Right lobe of liver (tissue), 6 donors: ENCODE measurements at regions not wholly inside any gene's neighbourhood (a gene's known extent, or its start where the extent isn't known, plus 50 kb on each side); places are given as distances from the start of the nearest gene placed in this dataset.

Experiments used
- ATAC-seq, 4 donors: fragments of 200-7000 bp; cut with Tn5 transposase; one replicate each; pipeline ENCODE4 v1.9.1; 2020; ENCODE audit warnings: mild to moderate bottlenecking in 4 of 4, moderate library complexity in 4 of 4
- DNase-seq, 3 donors: peaks; one replicate each; pipeline ENCODE4 v3.0.0-alpha.2; 2020
- H3K27ac ChIP-seq, 3 donors: fragments of 200-600 bp; one replicate each; pipeline ENCODE4 v1.8.0; 2022
- H3K27me3 ChIP-seq, 2 donors: fragments of 200-600 bp; one replicate each; pipeline ENCODE4 v1.8.0; 2022
- H3K36me3 ChIP-seq, 4 donors: fragments of 200-600 bp; sonication (generic) in 1 of 4; one replicate each; pipeline versions ENCODE4 v1.5.1 to v1.8.0; 2017 to 2022; ENCODE audit warnings: control low read depth in 1 of 4
- H3K4me1 ChIP-seq, 4 donors: fragments of 200-600 bp; sonication (generic) in 1 of 4; one replicate each; pipeline versions ENCODE4 v1.5.1 to v1.8.0; 2017 to 2022; ENCODE audit warnings: control low read depth in 1 of 4
- H3K4me3 ChIP-seq, 3 donors: fragments of 200-600 bp; one replicate each; pipeline ENCODE4 v1.8.0; 2022
- H3K9me3 ChIP-seq, 4 donors: fragments of 200-600 bp; sonication (generic) in 1 of 4; one replicate each; pipeline versions ENCODE4 v1.5.1 to v1.8.0; 2017 to 2022; ENCODE audit warnings: control low read depth in 1 of 4
- POLR2A ChIP-seq: fragments of 450-650 bp; IDR thresholded peaks from one replicate; pipeline ENCODE4 v1.6.1; 2017; ENCODE audit warnings: antibody characterized with exemption, mild to moderate bottlenecking
- WGBS: methylation state at CpG from one replicate; pipeline ENCODE4 v1.1.6; 2018; ENCODE audit warnings: low coverage, low lambda C conversion rate; ENCODE audit not compliant: insufficient coverage; ENCODE audit errors: missing lambda C conversion rate; 5-methylcytosine and 5-hydroxymethylcytosine counted together
- intact Hi-C, 2 donors: fragments of 100-400 bp; cut with DNase I; formaldehyde crosslinking; loops; one replicate each; pipeline versions ENCODE4 v1.11.2 to v1.14.1; 2022
- TF ChIP-seq, protein P1 (sequence below), 4 donors: fragments of 200-600 bp in 3 of 4; fragments of 450-650 bp in 1 of 4; IDR thresholded peaks; one replicate each; pipeline versions ENCODE4 v1.5.1 to v1.8.0; 2016 to 2022; ENCODE audit warnings: antibody characterized with exemption in 4 of 4, mild to moderate bottlenecking in 2 of 4
- donor health status: DM: no; HTN: yes; CAD: no.
- donor health status: DM: no; HTN: no; CAD: no.
- donor health status: DM: no; HTN: no; CAD: no.
- donor health status: DM: no; HTN: yes; CAD: no.
- donor health status: DM: no; HTN: yes; CAD: no.

DNA sequence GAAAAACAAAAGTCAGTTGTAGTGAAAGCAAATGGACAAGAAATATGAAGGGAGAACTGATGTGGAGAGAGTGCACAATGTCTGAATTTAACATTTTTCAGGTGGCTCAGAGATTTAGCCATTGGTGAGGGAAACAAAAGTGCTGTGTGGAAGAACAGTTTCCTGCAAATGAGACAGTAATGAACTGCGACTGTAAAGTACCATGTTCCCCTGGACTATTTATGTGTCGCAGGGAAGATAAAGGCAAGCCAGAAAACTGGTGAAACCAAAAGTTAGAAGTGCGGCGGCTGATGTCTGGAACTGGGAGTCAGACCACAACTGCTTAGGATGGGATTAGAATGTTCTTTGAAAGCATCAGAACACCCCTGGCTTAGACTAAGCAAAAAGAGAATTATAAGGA is 905.1 kb upstream of the MAN1A1 start:
- H3K4me1 ChIP-seq: no peaks in the 10 kb centered on the region
- ATAC-seq (no peak), DNase-seq (no peak)
- WGBS: 80% methylated on average over 3 of the region's 4 CpGs
- no peak overlapping the region for H3K4me3 ChIP-seq
- no peaks in the 10 kb centered on the region for H3K9me3 ChIP-seq
- H3K36me3 ChIP-seq: no peaks in the 10 kb centered on the region
- H3K27ac ChIP-seq: no peak overlapping the region
- TF ChIP-seq, protein P1, sequence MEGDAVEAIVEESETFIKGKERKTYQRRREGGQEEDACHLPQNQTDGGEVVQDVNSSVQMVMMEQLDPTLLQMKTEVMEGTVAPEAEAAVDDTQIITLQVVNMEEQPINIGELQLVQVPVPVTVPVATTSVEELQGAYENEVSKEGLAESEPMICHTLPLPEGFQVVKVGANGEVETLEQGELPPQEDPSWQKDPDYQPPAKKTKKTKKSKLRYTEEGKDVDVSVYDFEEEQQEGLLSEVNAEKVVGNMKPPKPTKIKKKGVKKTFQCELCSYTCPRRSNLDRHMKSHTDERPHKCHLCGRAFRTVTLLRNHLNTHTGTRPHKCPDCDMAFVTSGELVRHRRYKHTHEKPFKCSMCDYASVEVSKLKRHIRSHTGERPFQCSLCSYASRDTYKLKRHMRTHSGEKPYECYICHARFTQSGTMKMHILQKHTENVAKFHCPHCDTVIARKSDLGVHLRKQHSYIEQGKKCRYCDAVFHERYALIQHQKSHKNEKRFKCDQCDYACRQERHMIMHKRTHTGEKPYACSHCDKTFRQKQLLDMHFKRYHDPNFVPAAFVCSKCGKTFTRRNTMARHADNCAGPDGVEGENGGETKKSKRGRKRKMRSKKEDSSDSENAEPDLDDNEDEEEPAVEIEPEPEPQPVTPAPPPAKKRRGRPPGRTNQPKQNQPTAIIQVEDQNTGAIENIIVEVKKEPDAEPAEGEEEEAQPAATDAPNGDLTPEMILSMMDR (IDR thresholded peaks at IDR 0.05): no peak
- no peak for TF ChIP-seq POLR2A
- no peaks in the 10 kb centered on the region for H3K27me3 ChIP-seq
- intact Hi-C loops: no loop called here

DNA sequence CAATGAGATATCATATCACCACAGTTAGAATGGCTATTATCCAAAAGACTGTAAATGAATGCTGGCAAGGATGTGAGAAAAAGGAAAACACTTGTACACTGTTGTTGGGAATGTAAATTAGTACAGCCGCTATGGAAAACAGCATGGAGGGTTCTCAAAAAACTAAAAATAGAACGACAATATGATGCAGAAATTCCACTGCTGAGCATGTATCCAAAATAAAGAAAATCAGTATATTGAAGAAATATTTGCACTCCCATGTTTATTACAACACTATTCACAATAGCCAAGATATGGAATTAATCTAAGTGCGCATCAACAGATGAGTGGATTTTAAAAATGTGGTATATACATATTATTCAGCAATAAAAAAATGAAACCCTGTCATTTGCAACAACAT is 898.9 kb upstream of the MAN1A1 start:
- no peak for ATAC-seq
- H3K9me3 ChIP-seq: no peaks in the 10 kb centered on the region
- H3K27me3 ChIP-seq: no peaks in the 10 kb centered on the region
- 52% methylated on average over 3 of the region's 3 CpGs for WGBS
- intact Hi-C loops: no loop called here
- no peak for TF ChIP-seq POLR2A
- TF ChIP-seq, protein P1 (IDR thresholded peaks at IDR 0.05): no peak
- no peak for DNase-seq
- H3K4me1 ChIP-seq: no peaks in the 10 kb centered on the region
- H3K27ac ChIP-seq: no peak overlapping the region
- no peak overlapping the region for H3K4me3 ChIP-seq
- no peaks in the 10 kb centered on the region for H3K36me3 ChIP-seq

DNA sequence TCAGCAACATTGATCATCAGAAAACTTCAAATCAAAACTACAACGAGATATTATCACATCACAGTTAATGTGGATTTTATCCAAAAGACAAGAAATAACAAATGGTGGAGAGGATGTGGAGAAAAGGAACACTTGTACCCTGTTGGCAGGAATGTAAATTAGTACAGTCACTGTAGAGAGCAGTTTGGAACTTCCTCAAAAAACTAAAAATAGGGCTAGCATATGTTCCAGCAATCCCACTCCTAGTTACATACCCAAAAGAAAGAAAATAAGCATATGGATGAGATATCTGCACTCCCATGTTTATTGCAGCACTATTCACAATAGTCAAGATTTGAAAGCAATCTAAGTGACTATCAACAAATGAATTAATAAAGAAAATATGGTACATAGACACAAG is 887.7 kb upstream of the MAN1A1 start:
- WGBS: 57% methylated on average over 1 of the region's 1 CpG
- TF ChIP-seq, protein P1 (IDR thresholded peaks at IDR 0.05): no peak
- TF ChIP-seq POLR2A: no peak

DNA sequence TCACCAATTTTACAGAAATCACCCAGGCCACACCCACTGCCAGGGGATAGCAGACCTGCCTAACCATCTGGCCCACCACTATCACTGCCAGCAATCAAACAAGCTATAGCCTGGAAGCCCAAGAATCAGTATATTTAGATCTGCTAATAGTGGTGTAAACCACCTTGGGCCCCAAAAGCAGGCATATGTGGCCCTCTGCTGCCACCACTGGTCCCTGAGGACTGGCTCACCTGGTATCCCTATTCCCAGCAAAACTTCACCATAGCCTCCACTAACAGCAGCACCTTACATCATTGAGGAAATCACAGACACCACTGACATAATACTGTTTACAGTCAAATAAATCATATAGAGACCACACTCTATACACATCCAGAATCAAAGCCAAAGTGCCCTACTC is 880.4 kb upstream of the MAN1A1 start:
- intact Hi-C loops: no loop called here
- no peak for TF ChIP-seq POLR2A
- TF ChIP-seq, protein P1 (IDR thresholded peaks at IDR 0.05): peak; percentile 53 to 60 (median 56)
- peak; percentile 84 to 95 (median 92) for ATAC-seq

More for the DNA sequence above, 887.7 kb upstream of the MAN1A1 start:
- Histone ChIP-seq H3K9me3 (peaks cover 0 to 5% (median 0%) of the 10 kb centered on the region in 4 donors), H3K4me3 (no peak overlapping the region), H3K4me1 (no peaks in the 10 kb centered on the region), H3K27me3 (no peaks in the 10 kb centered on the region), H3K27ac (no peak overlapping the region), H3K36me3 (no peaks in the 10 kb centered on the region)
- DNase-seq (no peak), ATAC-seq (no peak)
- intact Hi-C loops: no loop called here

DNA sequence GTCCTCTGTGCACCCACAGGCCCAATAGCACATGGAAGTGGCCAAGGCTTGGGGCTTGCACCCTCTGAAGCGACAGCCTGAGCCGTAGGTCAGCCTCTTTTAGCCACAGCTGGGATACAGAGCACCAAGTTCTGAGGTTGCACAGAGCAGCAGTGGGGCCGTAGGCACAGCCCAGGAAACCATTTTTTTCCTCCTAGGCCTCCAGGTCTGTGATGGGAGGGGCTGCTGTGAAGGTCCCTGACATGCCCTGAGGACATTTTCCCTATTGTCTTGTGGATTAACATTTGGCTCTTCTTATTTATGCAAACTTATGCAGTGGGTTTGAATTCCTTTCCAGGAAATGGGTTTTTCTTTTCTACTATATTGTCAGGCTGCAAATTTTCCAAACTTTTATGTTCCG is 878.7 kb upstream of the MAN1A1 start:
- H3K27me3 ChIP-seq: no peaks in the 10 kb centered on the region
- H3K4me3 ChIP-seq: no peak overlapping the region
- no peaks in the 10 kb centered on the region for H3K36me3 ChIP-seq
- no peak for ATAC-seq
- H3K27ac ChIP-seq: no peak overlapping the region
- no peaks in the 10 kb centered on the region for H3K4me1 ChIP-seq
- DNase-seq: no peak
- intact Hi-C loops: no loop called here
- H3K9me3 ChIP-seq: no peaks in the 10 kb centered on the region
- TF ChIP-seq, protein P1 (IDR thresholded peaks at IDR 0.05): no peak
- TF ChIP-seq POLR2A: no peak
- 100% methylated on average over 1 of the region's 4 CpGs for WGBS

More for the DNA sequence above, 880.4 kb upstream of the MAN1A1 start:
- peak; percentile 40 to 64 (median 54) for DNase-seq
- Histone ChIP-seq H3K27me3 (no peaks in the 10 kb centered on the region), H3K4me3 (no peak overlapping the region), H3K27ac (no peak overlapping the region), H3K4me1 (no peaks in the 10 kb centered on the region), H3K9me3 (no peaks in the 10 kb centered on the region), H3K36me3 (no peaks in the 10 kb centered on the region)
